Subcutaneous abdominal adipose tissue (tissue), 5 donors: ENCODE measurements at regions not wholly inside any gene's neighbourhood (a gene's known extent, or its start where the extent isn't known, plus 50 kb on each side); places are given as distances from the start of the nearest gene placed in this dataset.
"Not testable (repeated sequence)": the region's sequence is repeated elsewhere in the genome, so short reads cannot be mapped to it uniquely, and the experiment has no call there.

Source experiments
- H3K27ac ChIP-seq: one replicate; pipeline ENCODE4 v1.7.0; 2013; ENCODE audit warnings: low read depth, mild to moderate bottlenecking, inconsistent platforms, low read length, moderate library complexity
- H3K27me3 ChIP-seq, 5 donors: one replicate each; pipeline ENCODE4 v1.7.0; 2013; ENCODE audit warnings: low read length in 5 of 5, inconsistent platforms in 1 of 5; ENCODE audit not compliant: control insufficient read depth in 5 of 5, insufficient read depth in 4 of 5
- H3K36me3 ChIP-seq, 5 donors: one replicate each; pipeline ENCODE4 v1.7.0; 2013; ENCODE audit warnings: low read length in 5 of 5; ENCODE audit not compliant: control insufficient read depth in 5 of 5, insufficient read depth in 5 of 5
- H3K4me1 ChIP-seq, 5 donors: one replicate each; pipeline ENCODE4 v1.7.0; 2013; ENCODE audit warnings: low read length in 5 of 5, mild to moderate bottlenecking in 3 of 5, moderate library complexity in 1 of 5; ENCODE audit not compliant: control insufficient read depth in 5 of 5, insufficient read depth in 5 of 5
- H3K4me3 ChIP-seq, 5 donors: one replicate each; pipeline ENCODE4 v1.7.0; 2013; ENCODE audit warnings: low read length in 5 of 5, low read depth in 1 of 5
- H3K9ac ChIP-seq, 5 donors: one replicate each; pipeline ENCODE4 v1.7.0; 2013; ENCODE audit warnings: low read length in 5 of 5, mild to moderate bottlenecking in 4 of 5, moderate library complexity in 3 of 5
- H3K9me3 ChIP-seq, 5 donors: one replicate each; pipeline ENCODE4 v1.7.0; 2013; ENCODE audit warnings: low read length in 5 of 5; ENCODE audit not compliant: control insufficient read depth in 5 of 5
- donor health status: healthy.
- donor health status: healthy.
- donor health status: healthy.
- donor health status: healthy.
- donor health status: healthy.

- Histone ChIP-seq H3K27me3 (peaks cover 0 to 4% (median 3%) of the 10 kb centered on the region in 5 donors), H3K4me1 (peaks cover 0 to 5% (median 0%) of the 10 kb centered on the region in 5 donors), H3K27ac (no peak overlapping the region), H3K36me3 (no peaks in the 10 kb centered on the region), H3K9ac (no peak overlapping the region), H3K9me3 (no peaks in the 10 kb centered on the region), H3K4me3 (no peak overlapping the region)
These were observed 70.6 kb upstream of the TBL1X start for GRCh38 chrX:9394212-9394611.

DNA sequence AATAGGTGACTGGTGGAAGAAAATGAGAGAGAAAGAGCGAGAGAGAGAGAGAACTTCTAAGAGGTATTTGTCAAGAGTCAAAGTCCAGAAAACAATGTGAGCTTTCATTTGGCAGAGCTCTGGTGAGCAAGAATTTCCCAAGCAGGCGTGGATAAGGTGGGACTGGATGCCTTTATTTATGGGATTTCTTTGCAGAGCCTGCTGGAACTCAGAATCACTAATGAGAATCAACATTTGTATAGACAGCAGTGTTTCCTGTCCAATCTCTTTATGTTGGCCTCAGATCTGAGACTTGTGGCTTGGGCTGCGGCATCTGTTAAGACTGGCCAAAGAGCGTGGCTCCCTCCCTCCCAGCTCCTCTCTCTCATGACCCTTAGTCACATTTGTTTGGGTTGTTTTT, 67.9 kb upstream of the TBL1X start:
- no peak overlapping the region for H3K4me3 ChIP-seq
- H3K27me3 ChIP-seq = peaks cover 0 to 6% (median 3%) of the 10 kb centered on the region in 5 donors
- H3K27ac ChIP-seq = no peak overlapping the region
- no peak overlapping the region for H3K9ac ChIP-seq
- H3K36me3 ChIP-seq = no peaks in the 10 kb centered on the region
- H3K9me3 ChIP-seq = no peaks in the 10 kb centered on the region
- H3K4me1 ChIP-seq = peaks cover 0 to 9% (median 0%) of the 10 kb centered on the region in 5 donors

DNA sequence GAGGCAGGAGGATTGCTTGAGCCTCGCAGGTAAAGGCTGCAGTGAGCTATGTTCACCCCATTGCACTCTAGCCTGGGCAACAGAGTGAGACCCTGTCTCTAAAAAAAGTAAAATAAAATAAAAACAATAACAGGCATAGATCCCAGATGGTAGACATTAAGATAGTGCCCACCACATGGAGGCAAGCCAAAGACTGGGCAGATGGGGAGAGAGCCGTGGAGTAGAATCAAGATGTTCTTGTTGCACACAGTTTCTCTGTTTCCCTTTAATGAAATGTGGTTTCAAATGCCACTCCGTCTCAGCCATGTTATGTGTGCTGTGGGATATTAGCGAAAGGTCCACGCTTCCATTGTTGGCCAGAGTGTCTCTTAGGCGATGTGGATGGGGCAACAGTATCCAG, 63.8 kb upstream of the TBL1X start:
- Histone ChIP-seq H3K4me3 (no peak overlapping the region), H3K27ac (no peak overlapping the region), H3K4me1 (peaks cover 0 to 9% (median 2%) of the 10 kb centered on the region in 5 donors), H3K9ac (no peak overlapping the region), H3K36me3 (no peaks in the 10 kb centered on the region), H3K27me3 (peaks cover 0 to 6% (median 0%) of the 10 kb centered on the region in 5 donors), H3K9me3 (peaks cover 0 to 2% (median 0%) of the 10 kb centered on the region in 5 donors)

DNA sequence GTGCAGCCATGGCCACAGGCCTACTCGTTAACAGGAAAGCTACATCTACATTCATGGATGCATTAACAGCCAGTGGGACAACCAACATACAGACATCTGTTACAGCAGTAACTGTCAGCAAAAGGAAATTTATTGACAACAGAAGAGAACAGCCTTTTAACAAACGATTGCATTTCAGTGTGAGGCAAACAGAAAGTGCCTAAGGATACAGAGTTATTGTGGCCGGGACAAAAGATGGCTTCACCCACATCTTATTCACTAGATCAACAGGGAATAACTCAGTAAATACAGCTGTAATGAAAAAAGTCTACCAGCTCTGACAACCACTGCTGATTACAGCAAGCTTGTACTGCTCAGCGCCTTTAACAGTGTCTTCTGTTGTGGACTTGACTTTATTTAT, 61.5 kb upstream of the TBL1X start:
- H3K9ac ChIP-seq = no peak overlapping the region
- peaks cover 0 to 4% (median 0%) of the 10 kb centered on the region in 5 donors for H3K27me3 ChIP-seq
- peaks cover 0 to 2% (median 0%) of the 10 kb centered on the region in 5 donors for H3K9me3 ChIP-seq
- H3K36me3 ChIP-seq = no peaks in the 10 kb centered on the region
- H3K27ac ChIP-seq = no peak overlapping the region
- H3K4me3 ChIP-seq = no peak overlapping the region
- H3K4me1 ChIP-seq = peaks cover 0 to 5% (median 0%) of the 10 kb centered on the region in 5 donors

DNA sequence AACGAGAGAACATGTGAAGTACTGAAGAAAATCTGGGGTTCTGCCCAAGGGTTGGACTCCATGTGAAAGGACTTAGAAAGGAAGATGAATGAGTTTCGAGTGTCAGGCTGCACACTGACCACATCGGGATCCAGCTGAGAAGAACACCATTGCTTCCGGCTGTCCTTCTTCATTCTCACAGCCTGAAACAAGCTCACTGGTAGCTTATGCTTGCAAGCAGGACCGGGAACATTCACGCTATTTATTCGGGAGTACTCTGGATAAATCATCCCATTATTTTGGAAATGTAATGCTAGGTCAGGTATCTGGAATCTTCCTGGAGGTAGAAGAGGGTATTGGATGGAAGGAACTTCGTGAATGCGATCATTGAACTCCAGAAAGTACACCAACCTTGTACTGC, 59.2 kb upstream of the TBL1X start:
- not testable (repeated sequence) for H3K36me3 ChIP-seq, H3K9ac ChIP-seq, H3K4me3 ChIP-seq, H3K9me3 ChIP-seq, H3K4me1 ChIP-seq, H3K27ac ChIP-seq, H3K27me3 ChIP-seq

GRCh38 chrX:9410889-9411288, 54.0 kb upstream of the TBL1X start:
- not testable (repeated sequence) for H3K4me3 ChIP-seq, H3K36me3 ChIP-seq, H3K9me3 ChIP-seq, H3K27ac ChIP-seq, H3K9ac ChIP-seq, H3K4me1 ChIP-seq, H3K27me3 ChIP-seq

- not testable (repeated sequence) for H3K4me1 ChIP-seq, H3K9me3 ChIP-seq, H3K27ac ChIP-seq, H3K4me3 ChIP-seq, H3K27me3 ChIP-seq, H3K9ac ChIP-seq, H3K36me3 ChIP-seq
These were observed 53.2 kb upstream of the TBL1X start for GRCh38 chrX:9411682-9412081.

- Histone ChIP-seq H3K36me3 (no peaks in the 10 kb centered on the region), H3K27ac (no peak overlapping the region), H3K9me3 (peaks cover 0 to 3% (median 0%) of the 10 kb centered on the region in 5 donors), H3K9ac (no peak overlapping the region), H3K4me1 (peaks cover 0 to 8% (median 2%) of the 10 kb centered on the region in 5 donors), H3K4me3 (no peak overlapping the region), H3K27me3 (peaks cover 0 to 1% (median 0%) of the 10 kb centered on the region in 5 donors)
These were observed 50.4 kb upstream of the TBL1X start for GRCh38 chrX:9414416-9414815.
